Inflammatory macrophage treated with lipopolysaccharide for 1 hour (primary cell): ENCODE measurements at regions not wholly inside any gene's neighbourhood (a gene's known extent, or its start where the extent isn't known, plus 50 kb on each side); places are given as distances from the start of the nearest gene placed in this dataset.
A peak's percentile ranks its signal among the peaks of the same experiment; 100 is the strongest.

Experiments used
- DNase-seq, 2 donors: peaks; one replicate each; pipeline ENCODE4 v3.0.0-alpha.2; 2020 to 2022

- DNase-seq, result no peak
Observed at GRCh38 chr10:130230036-130230435, 93.8 kb downstream of the GLRX3 start.

- DNase-seq, result no peak
Observed at GRCh38 chr10:130230611-130231010, 94.4 kb downstream of the GLRX3 start.

GRCh38 chr10:130231251-130231741 is 95.1 kb downstream of the GLRX3 start:
- no peak for DNase-seq

GRCh38 chr10:130232166-130233034 is 96.2 kb downstream of the GLRX3 start:
- DNase-seq, result no peak

- DNase-seq, result no peak
Observed at GRCh38 chr10:130233035-130233360, 96.8 kb downstream of the GLRX3 start.

- DNase-seq, result no peak
Observed at GRCh38 chr10:130233426-130233825, 97.2 kb downstream of the GLRX3 start.

- no peak for DNase-seq
Observed at GRCh38 chr10:130234171-130234965, 98.2 kb downstream of the GLRX3 start.

GRCh38 chr10:130236711-130237110 is 100.5 kb downstream of the GLRX3 start:
- DNase-seq, result no peak

- DNase-seq, result no peak
Observed at GRCh38 chr10:130240409-130240808, 104.2 kb downstream of the GLRX3 start.

- DNase-seq, result no peak
Observed at GRCh38 chr10:130242513-130242912, 106.3 kb downstream of the GLRX3 start.

- no peak for DNase-seq
Observed at GRCh38 chr10:130243015-130243414, 106.8 kb downstream of the GLRX3 start.

- DNase-seq, result no peak
Observed at GRCh38 chr10:130244031-130244927, 108.1 kb downstream of the GLRX3 start.

- DNase-seq, result no peak
Observed at GRCh38 chr10:130244928-130245495, 108.8 kb downstream of the GLRX3 start.

- DNase-seq, result no peak
Observed at GRCh38 chr10:130246113-130246512, 109.9 kb downstream of the GLRX3 start.

- no peak for DNase-seq
Observed at GRCh38 chr10:130250127-130250526, 113.9 kb downstream of the GLRX3 start.

- no peak for DNase-seq
Observed at GRCh38 chr10:130251766-130252165, 115.6 kb downstream of the GLRX3 start.

GRCh38 chr10:130254243-130254642 is 118.1 kb downstream of the GLRX3 start:
- no peak for DNase-seq

GRCh38 chr10:130254662-130255061 is 118.5 kb downstream of the GLRX3 start:
- DNase-seq, result peak in 1 of 2 donors; percentile 25

GRCh38 chr10:130255777-130256176 is 119.6 kb downstream of the GLRX3 start:
- DNase-seq, result no peak

GRCh38 chr10:130257897-130258296 is 121.7 kb downstream of the GLRX3 start:
- DNase-seq, result no peak

- no peak for DNase-seq
Observed at GRCh38 chr10:130259380-130259779, 123.2 kb downstream of the GLRX3 start.

- no peak for DNase-seq
Observed at GRCh38 chr10:130261306-130261705, 125.1 kb downstream of the GLRX3 start.

GRCh38 chr10:130261766-130262165 is 125.6 kb downstream of the GLRX3 start:
- no peak for DNase-seq
